ENCODE measurements at regions not wholly inside any gene's neighbourhood (a gene's known extent, or its start where the extent isn't known, plus 50 kb on each side); places are given as distances from the start of the nearest gene placed in this dataset.

DNA sequence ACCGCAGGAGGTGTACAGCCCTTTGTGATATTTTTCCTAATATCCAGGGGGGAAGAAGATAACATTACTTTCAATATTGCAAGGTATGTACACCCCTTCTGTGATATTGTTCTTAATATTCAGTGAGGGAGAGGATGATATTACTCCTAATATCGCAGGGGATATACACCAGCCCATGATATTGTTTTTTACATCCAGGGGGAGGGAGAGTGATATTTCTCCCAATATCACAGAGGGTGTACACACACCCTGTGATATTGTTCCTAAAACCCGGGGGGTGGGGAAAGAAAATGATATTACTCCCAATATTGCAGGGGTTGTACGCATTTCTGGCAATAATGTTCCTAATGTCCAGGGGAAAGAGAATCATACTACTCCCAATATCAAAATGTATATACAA is 58.0 kb upstream of the SLC25A48 start:
- TF ChIP-seq, protein P1, sequence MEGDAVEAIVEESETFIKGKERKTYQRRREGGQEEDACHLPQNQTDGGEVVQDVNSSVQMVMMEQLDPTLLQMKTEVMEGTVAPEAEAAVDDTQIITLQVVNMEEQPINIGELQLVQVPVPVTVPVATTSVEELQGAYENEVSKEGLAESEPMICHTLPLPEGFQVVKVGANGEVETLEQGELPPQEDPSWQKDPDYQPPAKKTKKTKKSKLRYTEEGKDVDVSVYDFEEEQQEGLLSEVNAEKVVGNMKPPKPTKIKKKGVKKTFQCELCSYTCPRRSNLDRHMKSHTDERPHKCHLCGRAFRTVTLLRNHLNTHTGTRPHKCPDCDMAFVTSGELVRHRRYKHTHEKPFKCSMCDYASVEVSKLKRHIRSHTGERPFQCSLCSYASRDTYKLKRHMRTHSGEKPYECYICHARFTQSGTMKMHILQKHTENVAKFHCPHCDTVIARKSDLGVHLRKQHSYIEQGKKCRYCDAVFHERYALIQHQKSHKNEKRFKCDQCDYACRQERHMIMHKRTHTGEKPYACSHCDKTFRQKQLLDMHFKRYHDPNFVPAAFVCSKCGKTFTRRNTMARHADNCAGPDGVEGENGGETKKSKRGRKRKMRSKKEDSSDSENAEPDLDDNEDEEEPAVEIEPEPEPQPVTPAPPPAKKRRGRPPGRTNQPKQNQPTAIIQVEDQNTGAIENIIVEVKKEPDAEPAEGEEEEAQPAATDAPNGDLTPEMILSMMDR (IDR thresholded peaks at IDR 0.05; ENCODE audit: control insufficient read depth, insufficient read depth, low read depth, low read length, missing control alignments), result no peak
- H3K4me3 ChIP-seq (ENCODE audit: control insufficient read depth, low read depth, low read length), result no peak overlapping the region
- DNase-seq (ENCODE audit: low read depth), result no peak

DNA sequence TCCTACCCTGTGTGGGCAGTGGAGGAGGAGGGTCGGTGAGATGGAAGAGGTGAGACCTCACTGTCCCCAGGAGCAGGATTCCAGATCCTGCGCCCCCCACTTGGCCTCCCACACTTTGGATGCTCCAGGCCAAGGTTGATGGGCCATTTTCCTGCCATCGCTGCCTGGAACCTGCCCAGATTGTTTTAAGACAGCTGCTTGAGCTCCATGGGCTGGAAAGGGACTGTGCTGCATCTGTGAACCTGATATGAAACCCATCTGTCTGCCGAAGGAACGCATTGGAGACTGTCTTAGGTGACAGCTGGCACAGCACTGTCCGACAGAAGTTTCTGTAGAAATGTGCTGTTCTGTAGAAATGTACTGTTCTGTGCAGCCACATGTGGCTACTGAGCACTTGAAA is 72.7 kb upstream of the SLC25A48 start:
- no peak for DNase-seq (ENCODE audit: low read depth)
- no peak overlapping the region for H3K4me3 ChIP-seq (ENCODE audit: control insufficient read depth, low read depth, low read length)
- TF ChIP-seq, protein P1 (IDR thresholded peaks at IDR 0.05; ENCODE audit: control insufficient read depth, insufficient read depth, low read depth, low read length, missing control alignments), result no peak

DNA sequence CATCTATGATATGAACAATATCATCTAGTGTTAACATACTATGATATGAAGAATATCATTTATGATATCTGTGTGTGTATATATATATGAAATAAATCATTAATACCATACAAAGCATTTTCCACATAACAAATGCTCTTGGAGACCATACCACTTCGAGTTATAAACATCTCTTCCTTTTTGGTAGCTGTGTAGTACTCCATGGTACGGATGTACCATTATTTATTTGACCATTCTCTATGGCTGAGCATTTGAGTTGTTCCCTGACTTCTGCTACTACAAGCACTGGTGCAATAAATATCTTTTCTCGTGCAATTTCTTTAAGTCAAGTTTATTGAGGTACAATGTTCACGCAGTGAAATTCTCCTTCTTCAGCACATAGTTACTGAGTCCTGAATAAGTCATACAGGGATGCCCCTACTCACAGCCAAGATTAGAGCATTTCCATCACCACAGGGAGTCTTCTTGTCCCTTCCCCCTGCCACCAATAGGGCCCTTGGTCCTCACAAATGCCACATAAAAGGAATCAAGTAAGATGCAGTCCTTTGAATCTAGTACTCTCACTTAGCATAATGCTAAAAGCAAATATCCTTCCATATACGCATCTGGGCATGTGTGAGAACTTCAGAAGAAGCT is 75.2 kb upstream of the SLC25A48 start:
- no peak for DNase-seq (ENCODE audit: low read depth)
- no peak overlapping the region for H3K4me3 ChIP-seq (ENCODE audit: control insufficient read depth, low read depth, low read length)
- TF ChIP-seq, protein P1 (IDR thresholded peaks at IDR 0.05; ENCODE audit: control insufficient read depth, insufficient read depth, low read depth, low read length, missing control alignments), result no peak

DNA sequence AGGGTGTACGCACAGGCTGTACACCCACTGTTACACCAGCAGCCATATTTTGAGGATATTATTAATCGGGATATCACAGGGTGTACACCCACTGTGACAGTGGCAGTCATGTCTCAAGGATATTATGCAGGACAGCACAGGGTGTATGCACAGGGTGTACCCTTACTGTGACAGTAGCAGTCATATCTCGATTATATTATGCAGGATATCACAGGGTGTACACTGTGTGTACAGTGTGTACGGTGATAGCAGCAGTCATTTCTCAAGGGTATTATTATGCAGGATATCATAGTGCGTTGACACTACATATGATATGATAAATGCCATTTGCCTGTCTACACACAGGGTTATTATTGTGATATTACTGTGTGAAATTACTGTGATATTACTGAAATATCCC is 80.5 kb upstream of the SLC25A48 start:
- H3K4me3 ChIP-seq (ENCODE audit: control insufficient read depth, low read depth, low read length), result no peak overlapping the region
- TF ChIP-seq, protein P1 (IDR thresholded peaks at IDR 0.05; ENCODE audit: control insufficient read depth, insufficient read depth, low read depth, low read length, missing control alignments), result no peak
- DNase-seq (ENCODE audit: low read depth), result no peak

DNA sequence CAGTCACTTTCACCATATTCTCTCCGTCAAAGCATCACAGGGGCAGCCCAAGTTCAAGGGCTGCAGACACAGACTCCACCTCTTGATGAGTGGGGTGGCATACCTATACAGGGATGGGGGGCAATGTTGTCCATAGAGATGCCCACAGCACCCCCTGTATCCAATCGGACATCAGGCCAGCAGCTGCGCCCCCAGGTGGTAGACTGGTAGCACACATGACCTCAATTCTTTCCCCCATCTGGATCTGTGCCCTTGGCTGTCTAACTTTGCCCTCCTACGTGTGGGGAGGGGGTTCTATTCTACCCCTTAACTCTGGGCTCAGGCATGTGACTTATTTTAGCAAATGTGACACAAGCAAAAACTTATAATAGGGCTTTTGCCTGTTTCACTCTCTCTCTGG is 84.0 kb upstream of the SLC25A48 start:
- no peak for DNase-seq (ENCODE audit: low read depth)
- TF ChIP-seq, protein P1 (IDR thresholded peaks at IDR 0.05; ENCODE audit: control insufficient read depth, insufficient read depth, low read depth, low read length, missing control alignments), result peak; percentile 26

DNA sequence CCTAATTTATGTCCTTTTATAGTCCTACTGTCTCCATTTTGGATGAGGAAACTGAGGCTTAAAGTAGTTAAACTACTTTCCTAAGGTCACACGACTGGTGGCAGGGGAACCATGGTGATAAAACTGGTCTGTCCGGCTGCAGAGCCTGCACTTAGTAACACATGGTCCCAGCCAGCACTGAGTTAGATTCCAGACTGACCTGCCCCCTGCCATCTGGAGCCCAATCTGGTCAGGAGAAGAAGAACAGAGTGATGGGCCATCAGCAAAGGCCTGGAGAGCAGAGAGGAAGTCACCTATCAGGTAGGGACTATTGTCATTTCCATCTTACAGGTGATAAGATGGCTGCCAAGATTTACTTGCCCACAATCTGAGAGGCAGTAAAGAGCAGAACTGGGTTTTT is 86.6 kb upstream of the SLC25A48 start:
- TF ChIP-seq, protein P1 (IDR thresholded peaks at IDR 0.05; ENCODE audit: control insufficient read depth, insufficient read depth, low read depth, low read length, missing control alignments), result no peak
- H3K4me3 ChIP-seq (ENCODE audit: control insufficient read depth, low read depth, low read length), result no peak overlapping the region
- DNase-seq (ENCODE audit: low read depth), result no peak

More for the DNA sequence above, 84.0 kb upstream of the SLC25A48 start:
- no peak overlapping the region for H3K4me3 ChIP-seq (ENCODE audit: control insufficient read depth, low read depth, low read length)
